ENCODE measurements at regions not wholly inside any gene's neighbourhood (a gene's known extent, or its start where the extent isn't known, plus 50 kb on each side); places are given as distances from the start of the nearest gene placed in this dataset.

DNA sequence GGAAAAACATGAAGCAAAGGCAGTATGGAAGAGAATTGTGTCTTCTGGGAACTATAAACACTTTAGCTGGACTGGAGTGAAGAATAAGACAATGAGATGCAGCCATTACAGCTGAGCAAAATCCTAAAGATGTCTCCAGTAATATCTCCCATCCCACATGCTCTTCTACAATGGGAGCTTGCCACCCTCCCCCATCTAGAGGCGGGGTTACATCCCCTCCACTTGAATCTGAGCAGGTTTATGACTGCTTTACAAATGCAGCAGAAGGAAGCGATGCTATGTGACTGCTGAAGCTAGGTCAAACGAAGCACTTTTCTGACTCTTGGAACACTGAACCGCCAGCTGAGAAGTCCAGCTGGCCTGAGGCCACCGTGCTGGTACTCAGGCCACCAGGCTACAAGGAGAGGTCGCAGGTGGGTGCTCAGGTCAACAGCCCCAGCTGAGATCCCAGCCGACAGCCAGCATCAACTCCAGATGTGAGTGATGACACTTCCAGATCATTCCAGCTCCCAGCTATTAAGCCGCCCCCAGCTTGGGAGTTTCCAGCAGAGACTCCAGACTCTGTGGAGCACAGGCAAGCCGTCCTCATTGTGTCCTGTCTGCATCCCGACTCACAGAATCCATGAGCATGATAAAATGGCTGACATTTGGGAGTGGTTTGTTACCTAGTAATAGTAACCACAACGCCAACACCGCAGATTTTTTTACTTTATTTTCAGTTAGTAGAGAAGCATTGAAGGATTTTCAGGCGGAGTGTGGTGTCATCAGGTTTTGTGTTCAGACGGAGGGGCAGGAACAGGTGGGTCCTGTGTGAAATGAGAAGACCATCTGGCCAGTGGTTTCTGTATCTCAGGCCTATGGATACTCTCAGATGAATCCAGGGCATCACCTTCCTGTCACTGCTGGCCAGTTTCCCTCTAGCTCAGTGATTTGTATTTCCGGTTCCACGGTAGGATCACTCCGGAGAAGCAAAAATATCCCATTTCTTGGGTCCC is 89.3 kb downstream of the NPY start:
- H3K36me3 ChIP-seq (ENCODE audit: control insufficient read depth, insufficient read depth, low read length): no peaks in the 10 kb centered on the region
- H3K4me3 ChIP-seq (replicated peaks; ENCODE audit: low read depth, low read length): no peak overlapping the region
- no peaks in the 10 kb centered on the region for H3K27me3 ChIP-seq (replicated peaks; ENCODE audit: control insufficient read depth, insufficient read depth, low read length)
- no peak for TF ChIP-seq CTCF (IDR thresholded peaks at IDR 0.05; ENCODE audit: insufficient read depth, low read length, poor library complexity, severe bottlenecking)
- no peak for DNase-seq (ENCODE audit: extremely low read depth, insufficient read length)

- no peaks in the 10 kb centered on the region for H3K27me3 ChIP-seq (replicated peaks; ENCODE audit: control insufficient read depth, insufficient read depth, low read length)
- no peak for TF ChIP-seq CTCF (IDR thresholded peaks at IDR 0.05; ENCODE audit: insufficient read depth, low read length, poor library complexity, severe bottlenecking)
- no peaks in the 10 kb centered on the region for H3K36me3 ChIP-seq (ENCODE audit: control insufficient read depth, insufficient read depth, low read length)
- no peak overlapping the region for H3K4me3 ChIP-seq (replicated peaks; ENCODE audit: low read depth, low read length)
- no peak for DNase-seq (ENCODE audit: extremely low read depth, insufficient read length)
These were observed 95.1 kb downstream of the NPY start for GRCh38 chr7:24378871-24379616.

- Histone ChIP-seq H3K27me3 (replicated peaks; ENCODE audit: control insufficient read depth, insufficient read depth, low read length) (no peaks in the 10 kb centered on the region), H3K4me3 (replicated peaks; ENCODE audit: low read depth, low read length) (no peak overlapping the region), H3K36me3 (ENCODE audit: control insufficient read depth, insufficient read depth, low read length) (no peaks in the 10 kb centered on the region)
- peak; percentile 12 for DNase-seq (ENCODE audit: extremely low read depth, insufficient read length)
- TF ChIP-seq CTCF (IDR thresholded peaks at IDR 0.05; ENCODE audit: insufficient read depth, low read length, poor library complexity, severe bottlenecking): peak; percentile 59
These were observed 98.0 kb downstream of the NPY start for GRCh38 chr7:24381894-24382505.

- DNase-seq (ENCODE audit: extremely low read depth, insufficient read length): no peak
- no peak for TF ChIP-seq CTCF (IDR thresholded peaks at IDR 0.05; ENCODE audit: insufficient read depth, low read length, poor library complexity, severe bottlenecking)
- Histone ChIP-seq H3K4me3 (replicated peaks; ENCODE audit: low read depth, low read length) (no peak overlapping the region), H3K27me3 (replicated peaks; ENCODE audit: control insufficient read depth, insufficient read depth, low read length) (no peaks in the 10 kb centered on the region), H3K36me3 (ENCODE audit: control insufficient read depth, insufficient read depth, low read length) (no peaks in the 10 kb centered on the region)
These were observed 99.1 kb downstream of the NPY start for GRCh38 chr7:24383055-24383454.

DNA sequence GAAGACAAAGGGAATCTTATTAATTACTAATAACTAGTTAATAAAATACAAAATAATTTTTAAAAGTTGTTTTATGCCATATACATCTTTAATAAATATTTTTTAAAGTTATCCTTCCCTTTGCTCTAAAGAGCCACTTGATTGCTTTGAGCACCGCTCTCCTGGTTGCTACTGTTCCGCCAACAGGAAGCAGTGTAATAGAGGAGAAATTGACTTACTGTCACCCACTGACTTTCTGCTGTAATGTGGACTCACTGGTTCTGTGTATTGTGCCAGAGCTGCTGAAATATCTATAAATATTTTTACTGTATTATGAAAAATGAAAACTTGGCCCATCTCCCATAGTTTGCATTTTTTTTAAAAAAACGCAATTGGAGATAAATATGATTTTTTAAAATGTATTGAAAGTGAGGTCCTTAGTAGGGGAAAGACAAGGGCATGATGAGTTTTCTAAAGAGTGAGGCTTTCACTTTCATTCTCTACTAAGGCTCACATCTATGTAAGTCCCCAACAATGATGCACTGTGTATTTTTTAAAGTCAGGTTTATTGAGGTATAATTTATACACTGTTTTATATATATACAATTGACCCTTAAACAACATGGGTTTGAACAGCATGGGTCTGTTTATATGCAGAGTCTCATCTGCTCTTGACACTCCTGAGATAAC is 100.5 kb downstream of the NPY start:
- DNase-seq (ENCODE audit: extremely low read depth, insufficient read length): no peak
- Histone ChIP-seq H3K4me3 (replicated peaks; ENCODE audit: low read depth, low read length) (no peak overlapping the region), H3K27me3 (replicated peaks; ENCODE audit: control insufficient read depth, insufficient read depth, low read length) (no peaks in the 10 kb centered on the region), H3K36me3 (ENCODE audit: control insufficient read depth, insufficient read depth, low read length) (no peaks in the 10 kb centered on the region)
- TF ChIP-seq CTCF (IDR thresholded peaks at IDR 0.05; ENCODE audit: insufficient read depth, low read length, poor library complexity, severe bottlenecking): no peak

Data from GM06990 (cell line).